Lung (tissue), 11 donors: ENCODE measurements at regions not wholly inside any gene's neighbourhood (a gene's known extent, or its start where the extent isn't known, plus 50 kb on each side); places are given as distances from the start of the nearest gene placed in this dataset.
A peak's percentile ranks its signal among the peaks of the same experiment; 100 is the strongest.

Experiments used
- ATAC-seq: fragments of 200-7000 bp; cut with Tn5 transposase; one replicate; pipeline ENCODE4 v1.9.1; 2020; ENCODE audit warnings: moderate number of reproducible peaks; ENCODE audit not compliant: insufficient read depth, low FRiP score
- DNase-seq, 3 donors: peaks; one replicate each; pipeline ENCODE4 v3.0.0-alpha.2; 2013 to 2017
- H3K27ac ChIP-seq, 2 donors: one replicate each; pipeline ENCODE4 v1.5.1; 2013; ENCODE audit warnings: mild to moderate bottlenecking in 2 of 2, moderate library complexity in 2 of 2, control low read depth in 1 of 2, inconsistent platforms in 1 of 2, low read depth in 1 of 2, low read length in 1 of 2
- H3K27me3 ChIP-seq, 3 donors: one replicate each; pipeline ENCODE4 v1.5.1; 2013; ENCODE audit warnings: low read length in 2 of 3; ENCODE audit not compliant: control insufficient read depth in 3 of 3, insufficient read depth in 3 of 3
- H3K36me3 ChIP-seq, 4 donors: one replicate each; pipeline ENCODE4 v1.5.1; 2013; ENCODE audit warnings: low read length in 4 of 4, mild to moderate bottlenecking in 1 of 4, moderate library complexity in 1 of 4; ENCODE audit not compliant: control insufficient read depth in 4 of 4, insufficient read depth in 4 of 4
- H3K4me1 ChIP-seq, 5 donors: one replicate each; pipeline ENCODE4 v1.5.1; 2013; ENCODE audit warnings: low read length in 5 of 5, mild to moderate bottlenecking in 2 of 5, moderate library complexity in 1 of 5; ENCODE audit not compliant: control insufficient read depth in 5 of 5, insufficient read depth in 5 of 5
- H3K4me3 ChIP-seq: one replicate; pipeline ENCODE4 v1.5.1; 2013; ENCODE audit warnings: mild to moderate bottlenecking, control low read depth, moderate library complexity
- H3K9ac ChIP-seq, 2 donors: one replicate each; pipeline ENCODE4 v1.5.1; 2013; ENCODE audit warnings: low read length in 2 of 2, control low read depth in 1 of 2; ENCODE audit not compliant: insufficient read depth in 1 of 2
- H3K9me3 ChIP-seq, 4 donors: one replicate each; pipeline ENCODE4 v1.5.1; 2013; ENCODE audit warnings: low read length in 3 of 4, mild to moderate bottlenecking in 1 of 4, moderate library complexity in 1 of 4; ENCODE audit not compliant: control insufficient read depth in 4 of 4, insufficient read depth in 3 of 4
- WGBS, 2 donors: extraction: QIAGEN DNeasy Blood & Tissue Kit; methylation state at CpG; one replicate each; pipeline ENCODE4 v1.1.7; 2013; 5-methylcytosine and 5-hydroxymethylcytosine counted together
- TF ChIP-seq, protein P1 (sequence below): IDR thresholded peaks from 2 replicates; pipeline ENCODE4 v1.5.1; 2012; ENCODE audit warnings: mild to moderate bottlenecking; ENCODE audit errors: control extremely low read depth, extremely low read depth
- donor health status: control.
- donor health status: control.
- donor health status: Bipolar disorder and iron deficiency.
- donor health status: healthy.
- donor health status: DM: yes; HTN: yes; CAD: no.

DNA sequence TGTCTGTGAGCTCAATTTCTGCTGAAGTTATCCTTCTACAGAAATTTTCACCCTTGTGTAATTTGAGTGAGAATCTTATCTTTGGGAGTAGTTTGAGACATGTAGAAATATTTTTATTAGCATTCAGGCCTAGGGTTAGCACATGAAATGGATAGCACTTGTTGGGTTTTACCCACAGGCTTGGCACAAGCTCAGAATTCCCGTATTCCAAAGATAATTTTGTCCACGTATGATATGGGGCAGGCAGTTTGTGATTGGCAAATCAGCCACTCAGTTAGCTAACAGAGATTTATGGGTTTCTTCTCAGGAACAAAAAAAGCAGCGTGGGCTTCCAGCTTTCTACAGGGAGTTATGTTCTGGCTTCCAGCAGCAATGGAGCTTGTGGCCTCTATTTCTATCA is 117.9 kb upstream of the DCAF8L1 start:
- Histone ChIP-seq H3K4me1 (no peaks in the 10 kb centered on the region), H3K9ac (no peak overlapping the region), H3K27ac (no peak overlapping the region), H3K9me3 (no peaks in the 10 kb centered on the region), H3K27me3 (no peaks in the 10 kb centered on the region), H3K36me3 (no peaks in the 10 kb centered on the region), H3K4me3 (no peak overlapping the region)
- DNase-seq = no peak
- ATAC-seq = no peak
- TF ChIP-seq, protein P1, sequence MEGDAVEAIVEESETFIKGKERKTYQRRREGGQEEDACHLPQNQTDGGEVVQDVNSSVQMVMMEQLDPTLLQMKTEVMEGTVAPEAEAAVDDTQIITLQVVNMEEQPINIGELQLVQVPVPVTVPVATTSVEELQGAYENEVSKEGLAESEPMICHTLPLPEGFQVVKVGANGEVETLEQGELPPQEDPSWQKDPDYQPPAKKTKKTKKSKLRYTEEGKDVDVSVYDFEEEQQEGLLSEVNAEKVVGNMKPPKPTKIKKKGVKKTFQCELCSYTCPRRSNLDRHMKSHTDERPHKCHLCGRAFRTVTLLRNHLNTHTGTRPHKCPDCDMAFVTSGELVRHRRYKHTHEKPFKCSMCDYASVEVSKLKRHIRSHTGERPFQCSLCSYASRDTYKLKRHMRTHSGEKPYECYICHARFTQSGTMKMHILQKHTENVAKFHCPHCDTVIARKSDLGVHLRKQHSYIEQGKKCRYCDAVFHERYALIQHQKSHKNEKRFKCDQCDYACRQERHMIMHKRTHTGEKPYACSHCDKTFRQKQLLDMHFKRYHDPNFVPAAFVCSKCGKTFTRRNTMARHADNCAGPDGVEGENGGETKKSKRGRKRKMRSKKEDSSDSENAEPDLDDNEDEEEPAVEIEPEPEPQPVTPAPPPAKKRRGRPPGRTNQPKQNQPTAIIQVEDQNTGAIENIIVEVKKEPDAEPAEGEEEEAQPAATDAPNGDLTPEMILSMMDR = no peak
- 43 to 69% methylated on average over 3 of the region's 3 CpGs for WGBS, 2 donors

DNA sequence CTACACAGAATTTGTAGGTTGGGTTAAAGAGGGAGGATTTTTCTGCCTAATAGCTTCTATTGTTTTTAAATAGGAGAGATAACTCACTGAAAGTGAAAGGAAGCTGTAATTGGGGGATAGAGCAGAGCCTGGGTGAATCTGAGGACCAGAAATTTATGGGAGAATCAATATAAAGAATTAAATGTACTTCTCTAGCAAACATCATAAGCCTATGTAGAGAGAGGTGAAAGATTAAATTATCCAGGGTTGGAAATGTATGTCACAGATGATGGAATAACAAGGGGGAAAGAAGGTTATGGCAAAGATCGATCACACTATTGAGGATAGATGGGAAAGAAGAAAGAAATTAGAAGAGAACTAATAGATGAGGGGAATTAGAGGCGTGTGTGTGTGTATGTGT is 104.4 kb upstream of the DCAF8L1 start:
- DNase-seq = no peak
- H3K27me3 ChIP-seq = no peaks in the 10 kb centered on the region
- no peak overlapping the region for H3K27ac ChIP-seq
- 68 to 88% methylated on average over 2 of the region's 2 CpGs for WGBS, 2 donors
- H3K9me3 ChIP-seq = no peaks in the 10 kb centered on the region
- H3K36me3 ChIP-seq = no peaks in the 10 kb centered on the region
- no peaks in the 10 kb centered on the region for H3K4me1 ChIP-seq
- ATAC-seq = no peak
- TF ChIP-seq, protein P1 = no peak
- H3K9ac ChIP-seq = no peak overlapping the region
- H3K4me3 ChIP-seq = no peak overlapping the region

DNA sequence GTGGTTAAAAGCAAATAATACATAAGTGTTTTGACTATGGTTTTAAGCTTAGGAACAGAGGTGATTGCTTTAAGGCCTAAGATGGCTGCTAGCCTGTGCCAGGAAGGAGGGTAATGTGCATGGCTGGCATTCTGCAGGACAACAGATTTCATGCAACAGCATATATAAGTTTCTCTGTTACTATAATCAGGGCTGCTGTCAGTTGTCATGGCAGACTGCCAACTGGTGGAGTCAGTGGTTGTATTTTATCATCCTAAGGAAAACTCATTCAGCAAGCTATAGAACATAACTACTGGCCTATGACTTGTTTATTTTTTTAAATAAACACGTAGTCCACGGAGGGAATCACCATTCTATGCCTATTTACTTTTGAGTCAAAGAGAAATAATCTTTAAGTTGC is 77.7 kb upstream of the DCAF8L1 start:
- no peak overlapping the region for H3K4me3 ChIP-seq
- 28 to 63% methylated on average over 2 of the region's 2 CpGs for WGBS, 2 donors
- peak; percentile 44 to 63 (median 59) for DNase-seq
- peaks cover 0 to 2% (median 0%) of the 10 kb centered on the region in 5 donors for H3K4me1 ChIP-seq
- no peak overlapping the region for H3K27ac ChIP-seq
- no peak for ATAC-seq
- TF ChIP-seq, protein P1 = no peak
- H3K9ac ChIP-seq = no peak overlapping the region
- peaks cover 0 to 3% (median 0%) of the 10 kb centered on the region in 4 donors for H3K9me3 ChIP-seq
- H3K27me3 ChIP-seq = no peaks in the 10 kb centered on the region
- H3K36me3 ChIP-seq = no peaks in the 10 kb centered on the region
